ENCODE measurements at regions not wholly inside any gene's neighbourhood (a gene's known extent, or its start where the extent isn't known, plus 50 kb on each side); places are given as distances from the start of the nearest gene placed in this dataset.

GRCh38 chr1:5707566-5708345, 284.5 kb downstream of the NPHP4 start:
- TF ChIP-seq CTCF (IDR thresholded peaks at IDR 0.05) (no peak), POLR2A (IDR thresholded peaks at IDR 0.05) (no peak)

All from right lobe of liver (tissue), 4 donors.